DOHH2 (cell line): ENCODE measurements at regions not wholly inside any gene's neighbourhood (a gene's known extent, or its start where the extent isn't known, plus 50 kb on each side); places are given as distances from the start of the nearest gene placed in this dataset.

Source experiments
- H3F3A ChIP-seq: fragments of 200-600 bp; sonication (generic), shearing (Covaris generic); 2 replicates; pipeline ENCODE4 v1.6.0; 2016; ENCODE audit warnings: antibody characterized with exemption, mild to moderate bottlenecking; ENCODE audit not compliant: control insufficient read depth, insufficient read depth
- H3K27ac ChIP-seq: fragments of 200-600 bp; sonication (generic); 2 replicates; pipeline ENCODE4 v1.5.1; 2014; ENCODE audit warnings: low read depth, mild to moderate bottlenecking, low read length, moderate library complexity
- H3K27me3 ChIP-seq: fragments of 200-600 bp; sonication (generic); 2 replicates; pipeline ENCODE4 v1.6.1; 2014; ENCODE audit warnings: mild to moderate bottlenecking, low read length, mixed read lengths; ENCODE audit not compliant: control insufficient read depth
- H3K36me3 ChIP-seq: fragments of 200-600 bp; sonication (generic); 2 replicates; pipeline ENCODE4 v1.6.1; 2014; ENCODE audit warnings: mild to moderate bottlenecking, low read length, moderate library complexity, mixed read lengths; ENCODE audit not compliant: control insufficient read depth
- H3K4me1 ChIP-seq: fragments of 200-600 bp; sonication (generic); 2 replicates; pipeline ENCODE4 v1.6.1; 2014; ENCODE audit warnings: mild to moderate bottlenecking, low read length, mixed read lengths; ENCODE audit not compliant: control insufficient read depth
- H3K4me2 ChIP-seq: fragments of 200-600 bp; sonication (generic); 2 replicates; pipeline ENCODE4 v1.6.0; 2014; ENCODE audit warnings: mild to moderate bottlenecking, low read length, moderate library complexity
- H3K4me3 ChIP-seq: fragments of 200-600 bp; sonication (generic); 2 replicates; pipeline ENCODE4 v1.5.1; 2014; ENCODE audit warnings: mild to moderate bottlenecking, low read length, mixed read lengths
- H3K79me2 ChIP-seq: fragments of 200-600 bp; sonication (generic); 2 replicates; pipeline ENCODE4 v1.6.1; 2014; ENCODE audit warnings: mild to moderate bottlenecking, low read length, mixed read lengths; ENCODE audit not compliant: control insufficient read depth
- H3K9me2 ChIP-seq: fragments of 200-600 bp; sonication (generic); replicated peaks from 2 replicates; pipeline ENCODE4 v1.6.1; 2014; ENCODE audit warnings: mild to moderate bottlenecking, low read length, mixed read lengths; ENCODE audit not compliant: control insufficient read depth
- H3K9me3 ChIP-seq: fragments of 200-600 bp; sonication (generic); 2 replicates; pipeline ENCODE4 v1.6.1; 2014; ENCODE audit warnings: antibody characterized with exemption, low read length, mixed read lengths; ENCODE audit not compliant: control insufficient read depth, insufficient read depth
- H4K20me1 ChIP-seq: fragments of 200-600 bp; sonication (generic); 2 replicates; pipeline ENCODE4 v1.6.0; 2014; ENCODE audit warnings: low read depth, mild to moderate bottlenecking, antibody characterized with exemption, low read length, moderate library complexity; ENCODE audit not compliant: control insufficient read depth, insufficient read depth
- EZH2phosphoT487 ChIP-seq: fragments of 200-600 bp; sonication (generic); IDR thresholded peaks from 2 replicates; pipeline ENCODE4 v1.6.1; 2017; ENCODE audit warnings: borderline replicate concordance, mild to moderate bottlenecking, antibody characterized with exemption, low read length, moderate library complexity, mixed read lengths
- TF ChIP-seq, protein P1 (sequence below): fragments of 200-600 bp; sonication (generic); IDR thresholded peaks from one replicate; pipeline ENCODE4 v1.5.1; 2014; ENCODE audit warnings: antibody characterized with exemption, mild to moderate bottlenecking, low read depth, low read length; ENCODE audit not compliant: poor library complexity, severe bottlenecking

DNA sequence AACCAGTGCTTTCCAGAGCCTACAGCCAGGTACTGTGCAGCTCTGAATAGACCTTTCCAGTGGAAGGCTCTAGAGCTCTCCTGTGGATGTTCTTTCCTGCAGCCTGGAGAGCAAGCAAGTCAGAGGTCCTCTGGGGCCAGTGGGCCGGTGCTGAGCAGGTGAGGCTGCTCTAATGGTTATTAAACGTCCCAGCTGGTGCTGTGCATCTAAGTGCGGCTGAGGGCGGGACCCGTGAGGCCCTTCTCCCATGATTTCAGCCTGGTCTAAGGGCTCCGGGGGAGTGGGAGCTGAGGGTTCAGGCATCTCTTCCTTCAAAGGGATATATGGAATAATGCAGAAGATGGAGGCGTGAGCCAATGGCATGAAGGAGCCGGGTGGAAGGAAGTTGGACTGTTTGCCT lies 83.7 kb upstream of the SDK2 start:
- H3F3A ChIP-seq = no peaks in the 10 kb centered on the region
- no peaks in the 10 kb centered on the region for H3K9me2 ChIP-seq
- H3K4me1 ChIP-seq = peaks cover 4% of the 10 kb centered on the region
- H3K36me3 ChIP-seq = no peaks in the 10 kb centered on the region
- TF ChIP-seq, protein P1, sequence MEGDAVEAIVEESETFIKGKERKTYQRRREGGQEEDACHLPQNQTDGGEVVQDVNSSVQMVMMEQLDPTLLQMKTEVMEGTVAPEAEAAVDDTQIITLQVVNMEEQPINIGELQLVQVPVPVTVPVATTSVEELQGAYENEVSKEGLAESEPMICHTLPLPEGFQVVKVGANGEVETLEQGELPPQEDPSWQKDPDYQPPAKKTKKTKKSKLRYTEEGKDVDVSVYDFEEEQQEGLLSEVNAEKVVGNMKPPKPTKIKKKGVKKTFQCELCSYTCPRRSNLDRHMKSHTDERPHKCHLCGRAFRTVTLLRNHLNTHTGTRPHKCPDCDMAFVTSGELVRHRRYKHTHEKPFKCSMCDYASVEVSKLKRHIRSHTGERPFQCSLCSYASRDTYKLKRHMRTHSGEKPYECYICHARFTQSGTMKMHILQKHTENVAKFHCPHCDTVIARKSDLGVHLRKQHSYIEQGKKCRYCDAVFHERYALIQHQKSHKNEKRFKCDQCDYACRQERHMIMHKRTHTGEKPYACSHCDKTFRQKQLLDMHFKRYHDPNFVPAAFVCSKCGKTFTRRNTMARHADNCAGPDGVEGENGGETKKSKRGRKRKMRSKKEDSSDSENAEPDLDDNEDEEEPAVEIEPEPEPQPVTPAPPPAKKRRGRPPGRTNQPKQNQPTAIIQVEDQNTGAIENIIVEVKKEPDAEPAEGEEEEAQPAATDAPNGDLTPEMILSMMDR = no peak
- no peak for TF ChIP-seq EZH2phosphoT487
- no peaks in the 10 kb centered on the region for H3K79me2 ChIP-seq
- no peaks in the 10 kb centered on the region for H3K9me3 ChIP-seq
- no peak overlapping the region for H3K4me2 ChIP-seq
- H4K20me1 ChIP-seq = no peaks in the 10 kb centered on the region
- no peak overlapping the region for H3K4me3 ChIP-seq
- H3K27me3 ChIP-seq = peaks cover 13% of the 10 kb centered on the region; the same call in 1 of the 2 replicates
- H3K27ac ChIP-seq = no peak overlapping the region

DNA sequence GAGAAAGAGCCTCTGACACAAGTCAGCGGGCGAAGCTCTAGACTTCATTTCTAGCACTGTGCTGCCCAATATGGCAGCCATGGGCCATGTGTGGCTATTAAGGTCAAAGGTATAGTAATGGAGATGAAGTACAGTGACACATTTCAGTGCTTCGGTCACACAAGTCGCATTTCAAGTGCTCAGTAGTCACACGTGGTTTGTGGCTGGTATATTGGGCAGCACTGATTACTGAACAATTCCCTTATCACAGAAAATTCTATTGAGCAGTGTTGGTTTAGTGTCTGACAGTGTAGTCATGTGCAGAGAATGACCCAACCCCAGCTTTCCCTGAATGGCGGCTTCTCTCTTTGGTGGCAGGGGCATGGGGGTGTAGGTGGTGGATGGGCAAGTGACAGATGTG lies 84.9 kb upstream of the SDK2 start:
- H3K27me3 ChIP-seq = peaks cover 22% of the 10 kb centered on the region
- H3K9me2 ChIP-seq = no peaks in the 10 kb centered on the region
- no peaks in the 10 kb centered on the region for H3F3A ChIP-seq
- no peaks in the 10 kb centered on the region for H3K9me3 ChIP-seq
- H3K36me3 ChIP-seq = no peaks in the 10 kb centered on the region
- H3K79me2 ChIP-seq = no peaks in the 10 kb centered on the region
- no peak overlapping the region for H3K4me3 ChIP-seq
- no peaks in the 10 kb centered on the region for H3K4me1 ChIP-seq
- TF ChIP-seq, protein P1 = no peak
- TF ChIP-seq EZH2phosphoT487 = no peak
- H4K20me1 ChIP-seq = no peaks in the 10 kb centered on the region
- no peak overlapping the region for H3K4me2 ChIP-seq
- no peak overlapping the region for H3K27ac ChIP-seq

DNA sequence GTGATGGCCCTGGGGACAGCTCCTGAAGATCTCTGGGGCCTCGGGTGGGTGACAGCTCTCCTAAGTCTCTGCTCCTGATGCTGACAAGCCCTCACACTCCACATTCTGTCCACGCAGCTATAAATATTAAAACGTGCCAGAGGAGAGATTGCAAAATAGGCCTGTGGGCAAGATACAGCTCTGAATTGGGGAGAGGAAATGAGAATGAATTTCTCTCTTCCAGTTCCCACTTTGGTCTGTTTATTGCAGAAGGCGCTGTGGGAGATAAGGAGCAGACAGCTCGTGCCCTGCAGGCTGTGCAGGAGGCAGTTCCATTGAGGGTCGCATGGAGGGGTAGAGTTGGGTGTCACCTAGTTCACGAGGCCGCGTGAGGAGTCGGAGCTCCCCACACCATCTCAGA lies 87.5 kb upstream of the SDK2 start:
- H3K9me3 ChIP-seq = no peaks in the 10 kb centered on the region
- H3K36me3 ChIP-seq = no peaks in the 10 kb centered on the region
- no peaks in the 10 kb centered on the region for H3K4me1 ChIP-seq
- no peak overlapping the region for H3K4me2 ChIP-seq
- H3K4me3 ChIP-seq = no peak overlapping the region
- H3K79me2 ChIP-seq = no peaks in the 10 kb centered on the region
- peaks cover 36% of the 10 kb centered on the region for H3K27me3 ChIP-seq
- H3K9me2 ChIP-seq = no peaks in the 10 kb centered on the region
- TF ChIP-seq, protein P1 = no peak
- no peak for TF ChIP-seq EZH2phosphoT487
- no peak overlapping the region for H3K27ac ChIP-seq
- no peaks in the 10 kb centered on the region for H4K20me1 ChIP-seq
- H3F3A ChIP-seq = no peaks in the 10 kb centered on the region

DNA sequence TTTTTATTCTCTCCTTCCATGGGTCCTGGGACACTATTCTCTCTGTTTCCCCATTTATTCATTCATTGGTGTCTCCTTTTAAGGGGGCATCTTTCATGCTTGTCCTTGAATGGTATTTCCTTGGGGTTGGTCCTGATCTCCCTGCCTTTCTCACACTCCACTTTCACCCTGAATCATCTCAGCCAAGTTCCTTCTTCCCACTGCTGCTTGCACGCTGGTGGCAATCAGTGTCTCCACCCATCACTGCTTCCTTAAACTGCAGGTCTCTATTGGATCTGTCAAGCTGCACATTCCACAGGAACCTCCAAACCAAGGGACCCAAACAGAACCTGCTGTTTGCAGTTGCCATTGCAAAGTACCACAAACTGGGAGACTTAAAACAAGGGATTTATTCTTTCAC lies 89.3 kb upstream of the SDK2 start:
- peaks cover 36% of the 10 kb centered on the region for H3K27me3 ChIP-seq
- no peaks in the 10 kb centered on the region for H4K20me1 ChIP-seq

More for the DNA sequence above, 89.3 kb upstream of the SDK2 start:
- H3K9me2 ChIP-seq = no peaks in the 10 kb centered on the region
- no peak overlapping the region for H3K4me3 ChIP-seq
- H3K27ac ChIP-seq = no peak overlapping the region
- no peaks in the 10 kb centered on the region for H3K36me3 ChIP-seq
- H3K4me2 ChIP-seq = no peak overlapping the region
- no peaks in the 10 kb centered on the region for H3K4me1 ChIP-seq
- H3K79me2 ChIP-seq = no peaks in the 10 kb centered on the region
- TF ChIP-seq EZH2phosphoT487 = no peak
- TF ChIP-seq, protein P1 = no peak
- no peaks in the 10 kb centered on the region for H3K9me3 ChIP-seq
- H3F3A ChIP-seq = no peaks in the 10 kb centered on the region
